Muscle layer of colon (tissue), 2 donors: ENCODE measurements at regions not wholly inside any gene's neighbourhood (a gene's known extent, or its start where the extent isn't known, plus 50 kb on each side); places are given as distances from the start of the nearest gene placed in this dataset.

Source experiments
- H3K27ac ChIP-seq: one replicate; pipeline ENCODE4 v1.7.0; 2013; ENCODE audit warnings: low read depth, mild to moderate bottlenecking, low read length, moderate library complexity
- H3K27me3 ChIP-seq, 2 donors: one replicate each; pipeline ENCODE4 v1.7.0; 2013; ENCODE audit warnings: low read length in 2 of 2, mild to moderate bottlenecking in 2 of 2; ENCODE audit not compliant: insufficient read depth in 2 of 2, control insufficient read depth in 1 of 2
- H3K36me3 ChIP-seq: one replicate; pipeline ENCODE4 v1.7.0; 2013; ENCODE audit warnings: mild to moderate bottlenecking, low read length; ENCODE audit not compliant: insufficient read depth
- H3K4me1 ChIP-seq: one replicate; pipeline ENCODE4 v1.7.0; 2013; ENCODE audit warnings: mild to moderate bottlenecking, low read length; ENCODE audit not compliant: insufficient read depth
- H3K4me3 ChIP-seq, 2 donors: one replicate each; pipeline ENCODE4 v1.7.0; 2013; ENCODE audit warnings: low read length in 2 of 2, low read depth in 1 of 2, mild to moderate bottlenecking in 1 of 2, moderate library complexity in 1 of 2
- H3K9ac ChIP-seq: one replicate; pipeline ENCODE4 v1.7.0; 2013; ENCODE audit warnings: low read length
- H3K9me3 ChIP-seq: one replicate; pipeline ENCODE4 v1.7.0; 2013; ENCODE audit warnings: mild to moderate bottlenecking, low read length
- donor health status: abdominal sarcoma.
- donor health status: Adenocarcinoma of cecum.

DNA sequence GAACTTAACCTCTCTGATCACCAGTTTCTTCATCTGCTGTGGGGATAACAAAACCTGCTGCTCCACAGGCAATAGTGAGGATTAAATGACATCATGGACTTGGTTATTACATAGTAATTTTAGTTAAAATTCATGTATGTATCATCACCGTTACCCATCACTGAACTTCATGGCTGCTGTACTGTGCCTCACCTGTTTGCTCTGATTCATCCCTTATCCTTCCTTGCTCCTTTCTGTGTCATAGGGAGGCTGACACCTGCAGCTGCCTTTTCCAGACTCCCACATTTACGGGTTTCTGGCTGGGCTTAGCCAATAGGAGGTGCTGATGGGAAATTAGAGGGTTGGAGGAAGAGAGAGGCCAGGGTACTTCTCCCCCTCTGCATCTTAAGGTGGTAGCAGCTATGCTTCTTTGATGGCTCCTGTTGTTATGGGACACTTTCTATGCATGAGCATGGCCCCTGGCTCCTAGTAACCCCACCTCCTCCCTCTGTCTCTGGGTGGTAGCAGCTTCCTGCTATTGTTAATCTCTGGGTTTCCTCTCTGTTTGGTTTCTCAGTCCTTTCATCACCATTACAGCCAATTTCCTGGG is 332.1 kb downstream of the DHX35 start:
- Histone ChIP-seq H3K27ac (no peak overlapping the region), H3K36me3 (no peaks in the 10 kb centered on the region), H3K4me1 (peaks cover 10% of the 10 kb centered on the region), H3K9ac (no peak overlapping the region), H3K4me3 (no peak overlapping the region), H3K27me3 (no peaks in the 10 kb centered on the region), H3K9me3 (no peaks in the 10 kb centered on the region)

DNA sequence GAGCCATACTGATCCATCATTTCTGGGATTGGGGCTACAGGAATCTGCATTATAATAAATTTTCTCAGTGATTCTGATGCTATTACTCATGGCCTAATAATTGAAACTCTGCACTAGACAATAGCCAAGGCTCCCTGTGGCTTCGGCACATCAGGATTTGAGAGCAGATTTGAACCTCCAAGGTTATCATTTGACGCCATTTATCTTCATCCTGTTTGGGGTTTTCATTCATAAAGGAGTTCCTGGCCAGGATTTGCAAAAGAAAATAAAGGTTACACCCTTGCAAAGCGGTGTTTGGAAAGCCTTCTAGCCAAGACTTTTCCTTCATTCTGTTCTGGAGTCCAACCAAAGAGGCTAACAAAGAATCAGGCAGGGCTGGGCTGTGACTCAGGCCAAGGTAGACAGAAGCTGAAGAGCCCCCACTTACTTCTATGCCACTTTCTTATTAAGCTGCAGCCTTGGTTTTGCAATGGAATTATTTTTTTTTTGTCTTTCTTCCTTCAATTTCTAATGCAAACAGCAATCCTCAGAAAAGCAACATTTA is 330.1 kb downstream of the DHX35 start:
- Histone ChIP-seq H3K36me3 (no peaks in the 10 kb centered on the region), H3K9me3 (no peaks in the 10 kb centered on the region), H3K9ac (no peak overlapping the region), H3K4me1 (peaks cover 10% of the 10 kb centered on the region), H3K27me3 (no peaks in the 10 kb centered on the region), H3K4me3 (no peak overlapping the region), H3K27ac (no peak overlapping the region)

DNA sequence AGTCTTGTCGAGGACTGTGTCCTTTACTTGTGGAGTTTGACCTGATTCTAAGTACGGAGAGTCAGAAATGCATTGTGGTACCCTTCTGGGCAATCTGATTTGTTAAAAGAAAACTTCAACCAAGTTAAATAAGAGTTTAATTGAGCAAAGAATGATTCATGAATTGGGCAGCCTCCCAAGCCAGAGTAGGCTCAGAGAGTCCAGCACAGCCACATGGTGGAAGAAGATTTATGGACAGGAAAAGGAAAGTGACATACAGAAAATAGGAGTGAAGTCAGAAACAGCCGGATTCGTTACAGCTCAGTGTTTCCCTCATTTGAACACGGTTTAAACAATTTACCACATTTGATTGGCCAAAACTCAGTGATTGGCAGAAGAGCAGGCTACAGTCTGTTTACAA is 329.2 kb downstream of the DHX35 start:
- H3K27me3 ChIP-seq = no peaks in the 10 kb centered on the region
- H3K4me1 ChIP-seq = peaks cover 10% of the 10 kb centered on the region
- no peak overlapping the region for H3K9ac ChIP-seq
- H3K4me3 ChIP-seq = no peak overlapping the region
- no peaks in the 10 kb centered on the region for H3K9me3 ChIP-seq
- H3K27ac ChIP-seq = no peak overlapping the region
- no peaks in the 10 kb centered on the region for H3K36me3 ChIP-seq

DNA sequence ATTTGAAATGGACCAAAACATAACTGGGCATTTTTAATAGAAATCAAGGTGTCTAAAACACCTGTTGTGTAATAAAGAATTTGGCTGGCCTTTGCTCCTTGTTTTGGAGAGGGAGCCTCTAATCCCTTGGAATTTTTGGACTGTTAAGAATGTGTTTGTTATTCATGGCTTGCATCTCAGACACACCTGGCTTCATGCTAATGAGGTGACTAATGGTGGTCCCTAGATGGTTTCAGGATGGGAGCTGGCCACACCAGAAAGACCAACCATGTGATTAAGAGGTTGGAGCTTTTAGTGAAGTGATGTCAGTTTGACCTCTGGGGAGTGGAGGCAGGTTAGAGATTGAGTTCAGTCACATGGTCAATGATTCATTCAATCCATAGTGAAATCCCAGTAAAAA is 328.4 kb downstream of the DHX35 start:
- H3K9ac ChIP-seq = no peak overlapping the region
- H3K9me3 ChIP-seq = no peaks in the 10 kb centered on the region
- H3K4me3 ChIP-seq = no peak overlapping the region
- H3K27me3 ChIP-seq = no peaks in the 10 kb centered on the region
- H3K36me3 ChIP-seq = no peaks in the 10 kb centered on the region
- H3K27ac ChIP-seq = no peak overlapping the region
- H3K4me1 ChIP-seq = peaks cover 10% of the 10 kb centered on the region

DNA sequence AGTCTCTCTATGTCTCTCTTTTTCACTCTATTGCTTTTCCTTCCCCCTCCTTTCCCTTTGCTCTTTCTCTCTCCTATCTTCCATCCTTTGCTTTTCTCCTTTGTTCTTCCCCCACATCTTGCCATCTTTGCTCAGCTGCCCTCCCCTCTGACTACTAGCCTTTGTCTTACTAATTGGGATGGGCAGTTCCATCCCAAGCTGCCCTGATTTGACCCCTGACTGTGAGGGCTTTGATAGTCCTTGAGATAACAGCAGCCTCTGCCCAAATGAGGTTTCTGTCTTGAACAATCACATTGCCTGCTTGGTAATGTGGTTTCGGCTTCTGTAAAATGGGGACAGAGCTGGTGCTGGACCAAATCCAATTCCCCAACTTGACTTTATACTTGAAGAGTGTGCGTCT is 327.7 kb downstream of the DHX35 start:
- Histone ChIP-seq H3K9me3 (no peaks in the 10 kb centered on the region), H3K27ac (no peak overlapping the region), H3K4me1 (peaks cover 10% of the 10 kb centered on the region), H3K27me3 (no peaks in the 10 kb centered on the region), H3K36me3 (no peaks in the 10 kb centered on the region), H3K4me3 (no peak overlapping the region), H3K9ac (no peak overlapping the region)

DNA sequence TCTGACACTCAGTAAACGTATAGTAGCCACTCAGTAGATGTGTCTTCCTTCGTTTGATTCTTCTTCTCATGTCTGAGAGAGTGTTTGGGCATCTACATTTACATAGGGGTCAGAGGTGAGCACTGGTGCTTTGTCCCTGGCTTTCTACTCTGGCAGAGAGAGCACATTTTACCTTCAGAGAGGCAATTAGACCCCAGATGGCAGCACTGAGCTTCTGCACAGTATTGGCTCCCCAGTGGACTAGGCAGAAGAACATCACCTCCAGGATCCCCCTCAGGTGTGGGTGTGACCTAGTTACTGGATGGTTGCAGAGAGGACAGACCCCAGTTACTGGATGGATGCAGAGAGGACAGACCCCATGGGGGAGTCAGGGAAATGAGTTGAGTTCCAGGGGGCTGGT is 327.2 kb downstream of the DHX35 start:
- Histone ChIP-seq H3K4me3 (no peak overlapping the region), H3K4me1 (peaks cover 10% of the 10 kb centered on the region), H3K9me3 (no peaks in the 10 kb centered on the region), H3K36me3 (no peaks in the 10 kb centered on the region), H3K27ac (no peak overlapping the region), H3K9ac (no peak overlapping the region), H3K27me3 (no peaks in the 10 kb centered on the region)

DNA sequence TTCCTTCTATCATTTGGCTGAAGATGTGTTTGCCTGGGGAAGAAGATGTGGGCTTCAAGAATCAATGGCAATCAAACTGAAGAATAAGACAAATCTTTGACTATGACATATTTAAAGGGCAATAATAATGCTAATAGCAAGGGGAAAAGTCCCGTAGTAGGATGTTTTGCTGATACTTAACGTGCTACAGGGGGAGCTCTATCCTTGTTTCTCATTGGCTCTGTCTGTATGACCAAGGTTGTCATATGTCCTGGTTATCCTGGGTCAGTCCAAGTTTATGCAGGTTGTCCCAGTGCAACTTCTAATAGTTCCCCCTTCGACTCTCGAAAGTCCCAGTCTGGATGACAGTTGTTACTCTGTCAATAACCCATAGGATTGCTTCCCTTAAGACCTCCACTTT is 321.3 kb downstream of the DHX35 start:
- no peaks in the 10 kb centered on the region for H3K27me3 ChIP-seq
- no peak overlapping the region for H3K4me3 ChIP-seq
- no peak overlapping the region for H3K27ac ChIP-seq
- peaks cover 13% of the 10 kb centered on the region for H3K4me1 ChIP-seq
- H3K36me3 ChIP-seq = no peaks in the 10 kb centered on the region
- no peaks in the 10 kb centered on the region for H3K9me3 ChIP-seq
- H3K9ac ChIP-seq = no peak overlapping the region

DNA sequence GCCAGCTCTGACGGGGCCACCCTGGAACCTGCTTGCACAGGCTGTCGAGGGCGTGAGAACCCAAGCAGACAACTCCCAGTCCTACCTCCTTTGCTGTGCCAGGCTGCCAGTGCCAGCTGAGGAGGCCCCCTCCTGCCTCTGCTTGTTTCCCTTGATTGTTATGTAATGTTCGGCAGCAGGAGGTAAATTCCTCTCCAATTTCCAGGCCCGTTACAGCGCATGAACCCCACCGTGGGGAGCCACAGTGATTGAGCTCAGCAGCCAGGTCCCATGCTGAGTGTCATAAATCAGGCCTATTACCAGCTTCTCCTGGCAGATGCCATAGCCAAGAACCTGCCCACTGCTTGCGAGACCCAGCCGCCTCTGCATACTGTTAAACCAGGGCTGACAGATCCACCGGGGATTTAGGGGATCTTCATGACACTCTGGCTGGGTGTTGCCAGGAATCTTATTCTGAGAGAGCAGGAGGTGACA is 320.5 kb downstream of the DHX35 start:
- no peak overlapping the region for H3K4me3 ChIP-seq
- no peaks in the 10 kb centered on the region for H3K9me3 ChIP-seq
- H3K27ac ChIP-seq = no peak overlapping the region
- peaks cover 13% of the 10 kb centered on the region for H3K4me1 ChIP-seq
- H3K9ac ChIP-seq = no peak overlapping the region
- H3K36me3 ChIP-seq = no peaks in the 10 kb centered on the region
- no peaks in the 10 kb centered on the region for H3K27me3 ChIP-seq

DNA sequence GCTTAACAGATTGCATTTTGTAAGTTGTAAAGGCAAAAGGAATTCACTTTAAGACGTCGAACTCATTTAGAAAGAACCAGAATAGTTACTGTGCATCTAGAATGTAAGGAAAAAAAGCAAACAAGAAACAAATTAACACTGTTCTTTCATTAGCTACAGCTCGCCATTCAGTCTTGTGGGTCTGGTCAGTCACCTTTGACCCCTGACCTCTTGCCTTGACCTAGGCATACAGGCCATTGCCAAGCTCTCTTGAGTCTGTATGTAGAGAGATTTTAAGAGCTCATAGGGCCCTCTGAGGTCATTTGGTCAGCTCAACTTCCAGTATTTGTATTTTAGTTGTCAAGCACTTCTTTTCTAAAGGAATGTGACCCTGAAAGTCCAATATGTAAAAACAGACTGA is 318.7 kb downstream of the DHX35 start:
- no peaks in the 10 kb centered on the region for H3K27me3 ChIP-seq
- no peak overlapping the region for H3K9ac ChIP-seq

DNA sequence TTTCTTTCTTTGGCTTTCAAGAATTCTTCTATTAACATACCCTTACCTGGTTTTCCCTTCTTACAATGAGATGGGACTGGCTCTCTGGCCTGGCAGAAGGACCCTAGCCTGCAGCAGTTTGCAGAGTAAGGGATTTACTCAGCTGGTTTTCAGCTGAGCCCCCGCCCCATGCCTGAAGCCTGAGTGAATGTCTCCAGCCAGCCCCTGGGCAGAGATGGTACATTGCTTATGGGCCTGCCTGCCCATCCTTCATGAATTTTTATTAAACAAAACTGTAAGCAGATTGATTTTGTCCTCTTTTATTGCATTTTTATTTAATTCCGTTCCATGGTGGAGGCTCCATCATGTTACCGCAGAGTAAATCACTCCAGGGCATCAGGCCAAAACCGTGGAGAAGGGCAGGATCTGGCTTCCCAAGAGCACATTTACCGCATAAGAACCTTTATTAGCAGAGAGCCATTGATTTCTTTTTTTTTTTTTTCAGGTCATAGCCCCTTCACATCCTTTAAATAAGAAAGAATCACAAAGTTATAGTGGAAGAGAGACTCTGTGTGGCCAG is 316.2 kb downstream of the DHX35 start:
- Histone ChIP-seq H3K9ac (no peak overlapping the region), H3K9me3 (no peaks in the 10 kb centered on the region), H3K27me3 (no peaks in the 10 kb centered on the region), H3K4me1 (peaks cover 13% of the 10 kb centered on the region), H3K36me3 (no peaks in the 10 kb centered on the region), H3K4me3 (no peak overlapping the region), H3K27ac (no peak overlapping the region)

More for the DNA sequence above, 318.7 kb downstream of the DHX35 start:
- Histone ChIP-seq H3K27ac (no peak overlapping the region), H3K9me3 (no peaks in the 10 kb centered on the region), H3K4me1 (peaks cover 13% of the 10 kb centered on the region), H3K4me3 (no peak overlapping the region), H3K36me3 (no peaks in the 10 kb centered on the region)

DNA sequence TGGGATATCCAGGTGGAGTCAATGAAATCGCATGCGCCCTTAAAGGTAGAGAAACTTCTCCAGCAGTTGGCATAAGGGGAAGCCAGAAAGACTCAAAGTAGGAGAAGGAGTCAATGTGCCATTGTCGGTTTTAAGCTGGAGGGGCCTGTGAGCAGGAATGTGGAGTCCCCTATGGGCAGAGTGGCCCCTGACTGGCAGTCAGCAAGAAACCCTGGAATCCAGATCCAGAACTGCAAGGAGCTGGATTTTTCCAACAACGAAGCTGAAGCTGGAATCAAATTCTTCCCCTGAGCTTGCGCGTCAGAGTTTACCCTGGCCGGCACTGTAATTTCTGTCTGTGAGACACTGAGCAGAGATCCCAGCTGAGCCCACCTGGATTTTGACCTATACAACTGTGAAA is 315.0 kb downstream of the DHX35 start:
- H3K4me3 ChIP-seq = no peak overlapping the region
- peaks cover 4% of the 10 kb centered on the region for H3K4me1 ChIP-seq
- no peaks in the 10 kb centered on the region for H3K27me3 ChIP-seq
- no peaks in the 10 kb centered on the region for H3K36me3 ChIP-seq
- no peaks in the 10 kb centered on the region for H3K9me3 ChIP-seq
- no peak overlapping the region for H3K27ac ChIP-seq
- H3K9ac ChIP-seq = no peak overlapping the region
